ENCODE measurements at regions not wholly inside any gene's neighbourhood (a gene's known extent, or its start where the extent isn't known, plus 50 kb on each side); places are given as distances from the start of the nearest gene placed in this dataset.

DNA sequence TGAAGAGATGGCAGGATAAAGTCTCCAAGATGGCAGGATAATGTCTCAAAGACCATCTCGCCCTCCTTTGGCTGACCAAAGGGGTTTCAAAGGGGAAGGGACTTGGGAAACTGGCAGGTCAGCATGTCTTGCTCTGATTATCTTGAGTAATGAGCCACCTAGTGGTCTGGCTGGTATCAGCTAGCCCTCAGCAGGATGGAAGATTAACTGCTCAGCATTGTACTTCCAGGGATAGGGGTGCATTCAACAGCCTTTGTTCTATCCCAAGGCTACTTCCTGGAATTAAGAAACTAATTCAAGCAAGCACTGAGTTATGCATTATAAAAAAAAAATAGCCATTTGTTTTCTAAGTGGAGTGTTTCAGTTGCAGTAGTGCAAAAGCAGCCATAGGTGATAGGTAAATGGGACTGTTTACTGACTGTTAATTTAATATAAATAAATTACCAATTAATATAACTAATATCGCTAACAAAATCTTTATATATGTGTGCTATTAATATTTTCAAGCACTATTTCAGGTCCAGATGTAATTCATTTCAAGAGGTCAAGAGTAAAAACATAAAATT lies 555.5 kb downstream of the CDH9 start:
- no peaks in the 10 kb centered on the region for H3K9me3 Mint-ChIP-seq
- no peaks in the 10 kb centered on the region for H3K36me3 Mint-ChIP-seq
- H3K4me1 Mint-ChIP-seq = no peaks in the 10 kb centered on the region
- DNase-seq (ENCODE audit: low spot score in 2 of 2) = no peak
- no peak overlapping the region for H3K27ac Mint-ChIP-seq
- ATAC-seq (ENCODE audit: low read depth) = no peak
- H3K27me3 Mint-ChIP-seq = no peaks in the 10 kb centered on the region
- H3K4me3 Mint-ChIP-seq = no peak overlapping the region

DNA sequence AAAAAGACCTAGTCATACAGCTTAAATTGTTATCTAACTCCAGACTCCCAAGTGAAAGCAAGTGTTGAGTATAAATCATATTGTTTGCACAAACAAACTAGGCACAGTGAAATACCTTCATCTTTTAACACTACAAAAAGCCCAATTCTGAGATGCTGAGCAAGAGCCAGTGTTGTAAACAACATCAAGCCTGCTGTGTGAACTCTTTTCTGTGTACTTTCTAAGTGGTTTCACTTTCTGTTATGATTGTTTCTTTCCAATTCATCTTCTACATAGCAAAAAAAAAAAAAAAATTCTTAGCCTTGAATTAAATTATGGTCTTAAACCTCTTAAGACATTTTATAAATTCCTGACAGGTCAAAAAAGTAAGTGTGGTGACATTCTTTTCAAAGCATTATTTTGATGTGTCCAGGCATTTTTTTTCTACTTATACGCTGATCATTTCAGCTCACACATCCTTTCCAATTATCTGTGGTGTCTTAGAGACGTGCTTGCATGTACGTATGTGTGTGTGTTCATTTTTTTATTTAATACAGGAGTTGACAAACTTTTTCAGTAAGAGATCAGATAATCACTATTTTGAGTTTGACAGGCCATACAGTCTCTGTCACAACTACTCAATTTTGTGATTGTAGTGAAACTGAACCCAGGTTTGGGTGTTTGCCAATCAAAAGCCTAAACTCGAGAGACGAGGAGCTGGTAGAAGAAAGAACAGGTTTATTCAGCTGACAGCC lies 556.1 kb downstream of the CDH9 start:
- Mint-ChIP-seq H3K27ac (no peak overlapping the region), H3K9me3 (no peaks in the 10 kb centered on the region), H3K4me1 (no peaks in the 10 kb centered on the region), H3K27me3 (no peaks in the 10 kb centered on the region), H3K36me3 (no peaks in the 10 kb centered on the region), H3K4me3 (no peak overlapping the region)
- DNase-seq (ENCODE audit: low spot score in 2 of 2) (no peak), ATAC-seq (ENCODE audit: low read depth) (no peak)

DNA sequence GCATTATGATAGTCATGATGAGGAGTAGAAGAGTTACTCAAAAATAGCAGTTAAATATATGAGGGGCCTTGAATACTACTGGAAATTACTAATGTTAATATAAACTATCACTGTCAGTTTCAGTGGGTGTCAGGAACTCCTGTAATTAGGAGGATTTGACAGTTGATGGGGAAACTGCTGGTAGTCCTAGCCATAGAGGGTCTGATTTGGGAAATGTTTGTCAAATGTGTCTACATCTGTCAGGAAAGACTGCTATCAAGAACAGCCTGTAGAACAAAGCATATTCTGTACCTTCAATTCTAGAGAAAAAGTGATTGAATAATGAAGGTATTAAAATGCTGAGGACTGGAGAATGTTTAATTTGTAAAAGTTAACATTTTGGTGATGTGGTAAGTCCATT lies 567.9 kb downstream of the CDH9 start:
- ATAC-seq (ENCODE audit: low read depth) (no peak), DNase-seq (ENCODE audit: low spot score in 2 of 2) (no peak)
- H3K9me3 Mint-ChIP-seq = peaks cover 6% of the 10 kb centered on the region
- no peak overlapping the region for H3K27ac Mint-ChIP-seq
- no peaks in the 10 kb centered on the region for H3K36me3 Mint-ChIP-seq
- H3K4me3 Mint-ChIP-seq = no peak overlapping the region
- no peaks in the 10 kb centered on the region for H3K27me3 Mint-ChIP-seq
- H3K4me1 Mint-ChIP-seq = no peaks in the 10 kb centered on the region

DNA sequence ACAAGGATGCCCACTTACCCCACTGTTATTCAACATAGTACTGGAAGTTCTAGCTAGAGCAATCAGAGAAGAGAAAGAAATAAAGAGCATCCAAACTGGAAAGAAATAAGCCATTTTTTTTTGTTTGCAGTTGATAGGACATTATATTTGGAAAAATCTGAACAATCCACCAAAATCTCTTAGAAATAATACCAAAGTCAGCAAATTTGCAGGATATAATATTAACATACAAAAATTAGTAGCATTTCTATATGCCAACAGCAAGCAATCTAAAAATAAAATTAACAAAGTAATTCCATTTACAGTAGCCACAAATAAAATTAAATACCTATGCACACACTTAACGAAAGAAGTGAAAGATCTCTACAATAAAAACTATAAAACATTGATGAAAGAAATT lies 599.3 kb downstream of the CDH9 start:
- ATAC-seq (ENCODE audit: low read depth) (no peak), DNase-seq (ENCODE audit: low spot score in 2 of 2) (no peak)
- Mint-ChIP-seq H3K27me3 (no peaks in the 10 kb centered on the region), H3K9me3 (peaks cover 2% of the 10 kb centered on the region), H3K4me1 (no peaks in the 10 kb centered on the region), H3K27ac (no peak overlapping the region), H3K36me3 (no peaks in the 10 kb centered on the region), H3K4me3 (no peak overlapping the region)

DNA sequence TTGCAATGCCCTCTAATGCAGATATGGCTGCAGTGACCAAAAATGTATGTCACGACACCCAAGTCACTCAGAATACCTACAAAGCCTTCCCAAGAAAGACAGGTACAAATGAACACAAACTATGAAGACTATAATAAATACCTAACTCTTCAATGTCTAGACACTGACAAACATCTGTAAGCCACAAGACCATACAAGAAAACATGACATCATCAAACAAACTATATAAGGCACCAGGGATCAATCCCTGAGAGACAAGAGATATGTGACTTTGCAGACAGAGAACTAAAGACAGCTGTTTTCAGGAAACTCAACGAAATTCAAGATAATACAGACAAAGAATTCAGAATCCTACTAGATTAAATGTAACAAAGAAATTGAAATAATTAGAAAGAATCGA lies 603.7 kb downstream of the CDH9 start:
- Mint-ChIP-seq H3K4me3 (no peak overlapping the region), H3K36me3 (no peaks in the 10 kb centered on the region), H3K9me3 (peaks cover 2% of the 10 kb centered on the region), H3K4me1 (no peaks in the 10 kb centered on the region), H3K27ac (no peak overlapping the region), H3K27me3 (no peaks in the 10 kb centered on the region)
- DNase-seq (ENCODE audit: low spot score in 2 of 2) = no peak
- ATAC-seq (ENCODE audit: low read depth) = no peak

DNA sequence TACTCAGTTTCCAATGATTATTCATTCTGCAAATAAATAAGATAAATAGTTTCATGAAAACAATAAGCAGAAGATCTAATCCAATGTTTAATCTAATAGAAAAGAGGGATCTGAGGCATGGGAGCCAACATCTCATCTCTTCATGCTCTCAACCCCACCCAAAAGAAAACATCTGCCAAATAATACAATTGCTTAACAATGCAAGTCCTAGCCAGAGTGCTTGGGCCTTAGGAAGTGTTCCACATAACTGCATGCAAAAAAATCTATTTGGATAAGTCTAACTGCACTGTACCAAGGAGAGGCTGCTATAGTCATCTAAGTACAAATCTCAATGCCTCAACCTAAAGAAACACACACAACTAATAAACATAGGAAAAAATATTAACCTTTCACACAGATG lies 606.0 kb downstream of the CDH9 start:
- H3K36me3 Mint-ChIP-seq = no peaks in the 10 kb centered on the region
- DNase-seq (ENCODE audit: low spot score in 2 of 2) (no peak), ATAC-seq (ENCODE audit: low read depth) (no peak)
- H3K4me1 Mint-ChIP-seq = no peaks in the 10 kb centered on the region
- no peak overlapping the region for H3K27ac Mint-ChIP-seq
- peaks cover 2% of the 10 kb centered on the region for H3K9me3 Mint-ChIP-seq
- H3K4me3 Mint-ChIP-seq = no peak overlapping the region
- no peaks in the 10 kb centered on the region for H3K27me3 Mint-ChIP-seq

DNA sequence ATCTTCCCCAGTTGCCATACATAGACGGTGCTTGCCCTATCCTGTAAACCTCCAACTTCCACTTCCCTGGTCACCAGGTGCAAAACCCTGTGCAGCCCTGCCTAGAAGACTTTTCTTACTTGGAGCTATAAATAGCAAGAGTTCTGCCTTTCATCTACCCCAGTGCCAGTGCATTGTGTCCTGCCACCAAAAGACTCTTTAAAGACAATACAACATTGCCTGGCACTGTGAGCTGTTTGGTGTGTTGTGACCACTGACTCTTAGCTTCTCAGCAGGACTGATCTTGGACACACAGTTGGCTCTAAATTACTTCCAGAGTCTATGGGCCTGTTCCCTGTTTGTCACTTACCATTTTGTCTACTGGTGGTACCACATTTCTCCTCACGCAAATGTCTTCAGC lies 608.1 kb downstream of the CDH9 start:
- Mint-ChIP-seq H3K36me3 (no peaks in the 10 kb centered on the region), H3K4me3 (no peak overlapping the region), H3K4me1 (no peaks in the 10 kb centered on the region), H3K9me3 (peaks cover 5% of the 10 kb centered on the region), H3K27ac (no peak overlapping the region), H3K27me3 (no peaks in the 10 kb centered on the region)
- DNase-seq (ENCODE audit: low spot score in 2 of 2) (no peak), ATAC-seq (ENCODE audit: low read depth) (no peak)

DNA sequence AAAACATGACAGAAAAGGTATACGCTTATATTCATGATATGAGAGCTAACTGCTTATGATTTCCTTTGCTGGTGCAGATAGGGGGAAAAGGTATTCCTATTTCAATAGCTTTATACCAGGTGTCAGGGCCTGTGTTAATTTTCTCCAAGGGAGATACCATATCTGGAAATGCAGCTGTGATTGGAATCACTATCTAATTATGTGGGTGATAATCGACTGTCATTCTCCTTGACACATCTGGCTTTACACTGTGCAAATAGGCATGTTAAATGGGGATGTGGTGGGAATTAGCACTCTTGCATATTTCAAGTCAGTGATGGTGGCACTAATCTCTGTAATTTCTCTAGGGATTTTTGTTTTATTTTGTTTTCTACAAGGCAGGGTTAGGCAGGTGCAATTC lies 611.1 kb downstream of the CDH9 start:
- no peaks in the 10 kb centered on the region for H3K36me3 Mint-ChIP-seq
- H3K9me3 Mint-ChIP-seq = peaks cover 3% of the 10 kb centered on the region
- no peak overlapping the region for H3K4me3 Mint-ChIP-seq
- H3K27me3 Mint-ChIP-seq = no peaks in the 10 kb centered on the region
- DNase-seq (ENCODE audit: low spot score in 2 of 2) = no peak
- no peaks in the 10 kb centered on the region for H3K4me1 Mint-ChIP-seq
- ATAC-seq (ENCODE audit: low read depth) = no peak
- H3K27ac Mint-ChIP-seq = no peak overlapping the region

DNA sequence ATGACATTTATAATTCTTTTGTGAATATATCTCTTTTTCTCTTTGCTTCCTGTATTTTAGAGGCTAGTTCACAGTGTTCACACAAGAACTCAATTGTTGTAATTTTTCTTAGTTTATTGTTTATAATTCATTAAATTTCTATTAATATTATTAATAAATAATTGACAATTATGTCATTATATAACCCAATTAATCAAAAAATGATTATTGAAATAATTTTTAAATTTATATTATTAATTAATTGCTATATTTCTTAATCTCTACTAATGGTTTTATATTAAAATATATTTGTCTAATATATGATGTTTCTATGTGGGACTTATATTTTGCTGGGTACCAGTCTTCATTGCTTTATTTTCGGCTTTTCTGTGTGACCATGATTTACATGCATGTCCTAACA lies 618.4 kb downstream of the CDH9 start:
- ATAC-seq (ENCODE audit: low read depth) (no peak), DNase-seq (ENCODE audit: low spot score in 2 of 2) (no peak)
- no peaks in the 10 kb centered on the region for H3K4me1 Mint-ChIP-seq
- H3K27me3 Mint-ChIP-seq = no peaks in the 10 kb centered on the region
- H3K4me3 Mint-ChIP-seq = no peak overlapping the region
- H3K9me3 Mint-ChIP-seq = peaks cover 1% of the 10 kb centered on the region
- no peak overlapping the region for H3K27ac Mint-ChIP-seq
- H3K36me3 Mint-ChIP-seq = no peaks in the 10 kb centered on the region

DNA sequence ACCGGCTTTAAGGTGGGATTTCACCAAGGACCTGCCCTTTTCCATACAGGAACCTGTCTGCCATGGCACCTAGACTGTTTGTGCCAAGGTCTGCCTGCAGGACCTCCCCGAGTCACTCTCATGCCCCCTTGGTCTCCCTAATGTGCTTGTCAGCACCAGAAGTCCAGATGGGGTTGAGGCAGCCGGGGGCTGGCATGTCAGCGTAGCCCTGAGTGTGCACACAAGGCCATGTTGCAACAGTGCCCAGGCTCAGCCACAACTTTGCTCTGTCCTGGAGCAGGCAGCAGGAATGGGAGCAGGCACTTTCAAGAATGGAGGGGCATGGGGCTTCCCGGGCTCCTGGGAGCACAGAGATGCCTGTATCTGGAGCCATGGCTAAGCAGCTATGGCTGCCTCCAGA lies 621.5 kb downstream of the CDH9 start:
- H3K27ac Mint-ChIP-seq = no peak overlapping the region
- DNase-seq (ENCODE audit: low spot score in 2 of 2) (no peak), ATAC-seq (ENCODE audit: low read depth) (no peak)
- H3K4me3 Mint-ChIP-seq = no peak overlapping the region
- H3K36me3 Mint-ChIP-seq = no peaks in the 10 kb centered on the region
- H3K4me1 Mint-ChIP-seq = no peaks in the 10 kb centered on the region
- H3K9me3 Mint-ChIP-seq = peaks cover 1% of the 10 kb centered on the region
- no peaks in the 10 kb centered on the region for H3K27me3 Mint-ChIP-seq

DNA sequence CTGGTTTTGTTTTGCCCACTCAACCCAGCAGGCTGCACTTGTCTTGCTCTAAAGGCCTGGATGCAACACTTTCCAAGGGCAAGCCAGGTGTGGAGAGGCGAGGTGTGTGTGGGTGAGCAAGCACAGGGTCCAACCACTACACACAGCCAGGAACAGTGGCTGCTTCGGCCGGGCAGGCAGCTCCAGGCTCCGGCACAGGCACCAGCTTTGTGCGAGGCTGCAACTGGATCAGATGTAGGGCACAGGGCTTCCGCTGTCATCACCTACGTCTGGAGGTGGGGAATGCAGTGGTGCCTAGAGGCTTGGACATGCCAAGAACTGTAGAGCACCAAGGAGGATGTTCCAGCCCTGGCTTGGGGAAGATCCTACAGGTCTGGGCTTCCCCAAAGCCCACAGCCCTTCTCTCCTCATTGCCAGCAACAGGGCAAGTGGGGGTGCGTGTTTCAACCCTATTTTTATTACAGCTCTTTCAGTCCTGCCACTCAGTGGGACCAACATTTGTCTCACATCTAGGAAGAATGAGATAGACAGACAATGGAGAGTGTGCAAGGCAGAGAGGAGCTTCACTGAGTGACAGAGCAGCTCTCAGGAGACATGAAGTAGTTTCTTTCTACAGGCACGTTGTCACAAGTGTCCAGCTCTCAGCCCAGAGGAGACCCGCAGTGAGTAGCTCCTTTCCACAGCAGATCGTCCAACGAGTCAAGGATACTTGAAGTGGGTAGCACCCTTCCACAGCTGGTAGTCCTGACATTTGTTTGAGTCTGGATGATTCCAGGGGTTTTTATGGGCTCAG lies 622.2 kb downstream of the CDH9 start:
- H3K36me3 Mint-ChIP-seq = no peaks in the 10 kb centered on the region
- H3K27me3 Mint-ChIP-seq = no peaks in the 10 kb centered on the region
- H3K9me3 Mint-ChIP-seq = peaks cover 5% of the 10 kb centered on the region
- no peak for DNase-seq (ENCODE audit: low spot score in 2 of 2)
- no peak for ATAC-seq (ENCODE audit: low read depth)
- H3K4me3 Mint-ChIP-seq = no peak overlapping the region
- H3K4me1 Mint-ChIP-seq = no peaks in the 10 kb centered on the region
- no peak overlapping the region for H3K27ac Mint-ChIP-seq

DNA sequence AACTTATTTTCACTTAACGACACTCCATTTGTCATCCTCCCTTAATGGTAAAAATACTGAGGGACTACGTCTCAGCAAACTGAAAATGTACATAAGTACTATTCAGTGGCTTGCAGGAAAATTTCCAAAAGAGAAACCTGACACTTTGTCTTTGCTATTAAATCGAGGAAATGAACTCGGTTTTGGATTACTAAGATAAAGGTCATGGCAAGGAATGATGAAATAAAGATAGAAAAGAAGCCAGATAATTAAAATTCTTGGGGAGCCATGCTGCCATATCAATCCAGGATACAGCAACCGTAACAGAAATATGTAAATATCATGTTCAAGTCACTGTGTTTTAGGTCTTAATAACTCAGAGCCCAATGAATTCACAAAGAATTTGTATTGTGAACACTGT lies 647.8 kb downstream of the CDH9 start:
- no peaks in the 10 kb centered on the region for H3K4me1 Mint-ChIP-seq
- H3K4me3 Mint-ChIP-seq = no peak overlapping the region
- peaks cover 10% of the 10 kb centered on the region for H3K9me3 Mint-ChIP-seq

DNA sequence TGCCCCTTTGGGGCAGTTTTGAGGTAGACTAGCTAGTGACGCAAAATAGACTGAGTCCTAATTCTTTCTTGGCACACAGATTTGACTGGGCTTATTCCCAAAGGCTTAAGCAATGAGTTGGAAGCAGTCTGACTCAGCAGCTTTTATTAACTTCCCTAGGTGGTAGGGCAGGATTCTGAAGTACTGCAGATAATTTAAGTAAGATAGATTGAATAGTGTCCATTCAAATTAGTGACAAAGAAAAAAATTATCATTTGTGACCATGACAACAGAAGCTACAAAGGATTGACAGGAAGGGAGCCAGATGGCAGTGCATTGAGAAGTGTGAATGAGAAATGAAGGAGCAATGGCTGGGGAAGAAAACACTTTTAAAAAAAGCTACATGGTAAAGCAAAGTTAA lies 649.4 kb downstream of the CDH9 start:
- DNase-seq (ENCODE audit: low spot score in 2 of 2) = no peak
- Mint-ChIP-seq H3K4me1 (no peaks in the 10 kb centered on the region), H3K9me3 (peaks cover 3% of the 10 kb centered on the region), H3K4me3 (no peak overlapping the region), H3K27ac (no peak overlapping the region), H3K36me3 (no peaks in the 10 kb centered on the region), H3K27me3 (no peaks in the 10 kb centered on the region)
- no peak for ATAC-seq (ENCODE audit: low read depth)

More for the DNA sequence above, 647.8 kb downstream of the CDH9 start:
- no peak for DNase-seq (ENCODE audit: low spot score in 2 of 2)
- H3K36me3 Mint-ChIP-seq = no peaks in the 10 kb centered on the region
- no peak for ATAC-seq (ENCODE audit: low read depth)
- no peaks in the 10 kb centered on the region for H3K27me3 Mint-ChIP-seq
- no peak overlapping the region for H3K27ac Mint-ChIP-seq

DNA sequence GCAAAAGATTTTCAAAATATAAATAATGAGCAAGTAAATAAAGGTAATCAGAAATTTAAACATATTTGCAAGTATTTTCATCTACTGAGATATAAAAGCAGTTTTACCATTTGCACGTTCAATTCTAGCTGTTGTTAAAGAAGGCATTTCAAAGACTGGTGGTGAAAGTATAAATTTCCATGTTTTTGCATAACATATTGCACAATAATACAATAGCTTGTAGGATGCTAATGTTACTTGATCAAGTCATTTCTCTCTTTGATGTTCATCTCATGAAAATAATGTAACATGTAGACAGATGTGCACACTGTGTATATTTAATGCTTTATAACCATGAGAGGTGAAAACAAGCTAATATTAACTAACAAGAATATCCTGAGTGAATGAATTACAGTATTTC lies 651.9 kb downstream of the CDH9 start:
- no peak for DNase-seq (ENCODE audit: low spot score in 2 of 2)
- H3K27ac Mint-ChIP-seq = no peak overlapping the region
- peaks cover 1% of the 10 kb centered on the region for H3K9me3 Mint-ChIP-seq
- H3K4me1 Mint-ChIP-seq = no peaks in the 10 kb centered on the region
- H3K27me3 Mint-ChIP-seq = no peaks in the 10 kb centered on the region
- ATAC-seq (ENCODE audit: low read depth) = no peak
- H3K36me3 Mint-ChIP-seq = no peaks in the 10 kb centered on the region
- no peak overlapping the region for H3K4me3 Mint-ChIP-seq

Data from memory B cell (primary cell).